HG02763 (cell line): ENCODE measurements at regions not wholly inside any gene's neighbourhood (a gene's known extent, or its start where the extent isn't known, plus 50 kb on each side); places are given as distances from the start of the nearest gene placed in this dataset.

Experiments
- ATAC-seq: cut with Tn5 transposase; IDR thresholded peaks from one replicate; pipeline ENCODE4 v1.9.1; 2021; ENCODE audit warnings: mild to moderate bottlenecking, moderate library complexity; ENCODE audit not compliant: unreplicated experiment

GRCh38 chr12:67452119-67452805, 183.1 kb downstream of the CAND1 start:
- ATAC-seq = peak; percentile 63

- no peak for ATAC-seq
These were observed 184.0 kb downstream of the CAND1 start for GRCh38 chr12:67453191-67453590.

- no peak for ATAC-seq
These were observed 186.1 kb downstream of the CAND1 start for GRCh38 chr12:67455236-67455635.

- ATAC-seq = no peak
These were observed 187.3 kb downstream of the CAND1 start for GRCh38 chr12:67456431-67456901.

- no peak for ATAC-seq
These were observed 188.0 kb downstream of the CAND1 start for GRCh38 chr12:67457136-67457535.

- peak; percentile 42 for ATAC-seq
These were observed 188.9 kb downstream of the CAND1 start for GRCh38 chr12:67457778-67458665.

- ATAC-seq = no peak
These were observed 189.4 kb upstream of the DYRK2 start for GRCh38 chr12:67459173-67459572.

GRCh38 chr12:67459578-67459977, 189.0 kb upstream of the DYRK2 start:
- no peak for ATAC-seq

- no peak for ATAC-seq
These were observed 188.2 kb upstream of the DYRK2 start for GRCh38 chr12:67460388-67460787.

- no peak for ATAC-seq
These were observed 179.8 kb upstream of the DYRK2 start for GRCh38 chr12:67468549-67469245.

- no peak for ATAC-seq
These were observed 178.9 kb upstream of the DYRK2 start for GRCh38 chr12:67469666-67470065.

- ATAC-seq = no peak
These were observed 176.7 kb upstream of the DYRK2 start for GRCh38 chr12:67471810-67472209.

- no peak for ATAC-seq
These were observed 176.0 kb upstream of the DYRK2 start for GRCh38 chr12:67472539-67472938.

- no peak for ATAC-seq
These were observed 173.5 kb upstream of the DYRK2 start for GRCh38 chr12:67474934-67475620.

GRCh38 chr12:67475725-67476124, 172.8 kb upstream of the DYRK2 start:
- no peak for ATAC-seq

- no peak for ATAC-seq
These were observed 170.8 kb upstream of the DYRK2 start for GRCh38 chr12:67477681-67478265.

- peak; percentile 77 for ATAC-seq
These were observed 165.5 kb upstream of the DYRK2 start for GRCh38 chr12:67482751-67483661.

- ATAC-seq = peak; percentile 22
These were observed 164.5 kb upstream of the DYRK2 start for GRCh38 chr12:67483871-67484554.
